ENCODE measurements at regions not wholly inside any gene's neighbourhood (a gene's known extent, or its start where the extent isn't known, plus 50 kb on each side); places are given as distances from the start of the nearest gene placed in this dataset.

- Histone ChIP-seq H3K27me3 (ENCODE audit: control insufficient read depth, insufficient read depth, low read length) (no peaks in the 10 kb centered on the region), H3K4me3 (ENCODE audit: low read length) (no peak overlapping the region), H3K9me3 (ENCODE audit: control insufficient read depth, insufficient read depth, low read length) (no peaks in the 10 kb centered on the region), H3K36me3 (ENCODE audit: control insufficient read depth, insufficient read depth, low read length) (no peaks in the 10 kb centered on the region), H3K27ac (ENCODE audit: low read length) (no peak overlapping the region), H3K4me1 (ENCODE audit: control insufficient read depth, insufficient read depth, low read length) (no peaks in the 10 kb centered on the region)
- WGBS (ENCODE audit: insufficient coverage, insufficient read length): 100% methylated on average over 1 of the region's 1 CpG
- no peak for DNase-seq (ENCODE audit: low read depth, low spot score)
Observed at GRCh38 chr13:62556978-62557377, 1141.3 kb upstream of the PCDH20 start.

- Histone ChIP-seq H3K4me3 (ENCODE audit: low read length) (no peak overlapping the region), H3K27ac (ENCODE audit: low read length) (no peak overlapping the region), H3K4me1 (ENCODE audit: control insufficient read depth, insufficient read depth, low read length) (no peaks in the 10 kb centered on the region), H3K36me3 (ENCODE audit: control insufficient read depth, insufficient read depth, low read length) (no peaks in the 10 kb centered on the region), H3K9me3 (ENCODE audit: control insufficient read depth, insufficient read depth, low read length) (no peaks in the 10 kb centered on the region), H3K27me3 (ENCODE audit: control insufficient read depth, insufficient read depth, low read length) (no peaks in the 10 kb centered on the region)
- DNase-seq (ENCODE audit: low read depth, low spot score): no peak
- no CpG with 5 or more reads among the region's 5 CpGs for WGBS (ENCODE audit: insufficient coverage, insufficient read length)
Observed at GRCh38 chr13:62551588-62551987, 1135.9 kb upstream of the PCDH20 start.

GRCh38 chr13:62544928-62545327, 1129.3 kb upstream of the PCDH20 start:
- no CpG with 5 or more reads among the region's 4 CpGs for WGBS (ENCODE audit: insufficient coverage, insufficient read length)
- H3K27ac ChIP-seq (ENCODE audit: low read length): no peak overlapping the region
- no peak for DNase-seq (ENCODE audit: low read depth, low spot score)

DNA sequence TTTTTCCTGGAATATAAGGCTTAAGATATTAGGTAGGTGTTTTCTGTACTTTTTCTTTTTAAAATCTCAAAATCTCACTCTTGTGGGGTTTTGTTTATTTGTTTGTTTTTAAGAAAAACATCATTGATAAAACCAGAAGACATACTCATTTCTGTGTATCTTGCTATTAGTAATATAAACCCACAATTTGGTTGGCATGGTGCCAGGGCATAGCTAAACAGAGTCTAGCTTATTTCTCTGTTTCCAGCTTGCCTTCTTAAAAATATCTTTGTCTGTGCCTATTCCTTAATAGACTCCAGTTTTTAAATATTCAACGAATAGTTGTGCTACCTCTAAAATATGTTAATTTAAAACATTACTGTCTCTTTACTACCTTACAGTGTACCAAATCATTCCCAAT, 1121.9 kb upstream of the PCDH20 start:
- no peaks in the 10 kb centered on the region for H3K4me1 ChIP-seq (ENCODE audit: control insufficient read depth, insufficient read depth, low read length)
- no peaks in the 10 kb centered on the region for H3K9me3 ChIP-seq (ENCODE audit: control insufficient read depth, insufficient read depth, low read length)
- H3K4me3 ChIP-seq (ENCODE audit: low read length): no peak overlapping the region
- H3K27ac ChIP-seq (ENCODE audit: low read length): no peak overlapping the region
- no peaks in the 10 kb centered on the region for H3K27me3 ChIP-seq (ENCODE audit: control insufficient read depth, insufficient read depth, low read length)
- H3K36me3 ChIP-seq (ENCODE audit: control insufficient read depth, insufficient read depth, low read length): no peaks in the 10 kb centered on the region
- no CpG with 5 or more reads among the region's 1 CpG for WGBS (ENCODE audit: insufficient coverage, insufficient read length)
- DNase-seq (ENCODE audit: low read depth, low spot score): no peak

More at GRCh38 chr13:62544928-62545327, 1129.3 kb upstream of the PCDH20 start:
- H3K9me3 ChIP-seq (ENCODE audit: control insufficient read depth, insufficient read depth, low read length): no peaks in the 10 kb centered on the region
- no peaks in the 10 kb centered on the region for H3K27me3 ChIP-seq (ENCODE audit: control insufficient read depth, insufficient read depth, low read length)
- H3K4me3 ChIP-seq (ENCODE audit: low read length): no peak overlapping the region
- no peaks in the 10 kb centered on the region for H3K36me3 ChIP-seq (ENCODE audit: control insufficient read depth, insufficient read depth, low read length)
- H3K4me1 ChIP-seq (ENCODE audit: control insufficient read depth, insufficient read depth, low read length): no peaks in the 10 kb centered on the region

DNA sequence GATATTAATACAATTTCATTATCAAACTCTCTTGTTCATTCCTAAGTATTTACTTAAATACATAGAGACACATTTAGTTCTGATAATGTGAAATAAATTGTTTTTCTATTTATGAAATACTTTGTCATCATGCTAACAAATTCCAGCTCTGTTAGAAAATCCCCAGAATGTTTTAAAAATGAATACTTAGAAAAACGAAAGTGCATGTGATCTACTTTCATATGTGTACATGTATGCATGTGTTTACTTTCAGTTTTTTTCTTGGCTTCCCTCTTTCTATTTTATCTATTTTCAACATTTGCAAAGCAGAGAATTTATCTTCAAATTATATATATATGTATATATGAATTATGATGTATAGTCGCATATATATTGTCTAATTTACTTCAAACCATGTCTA, 1110.0 kb upstream of the PCDH20 start:
- no peak for DNase-seq (ENCODE audit: low read depth, low spot score)
- H3K36me3 ChIP-seq (ENCODE audit: control insufficient read depth, insufficient read depth, low read length): no peaks in the 10 kb centered on the region
- no CpG with 5 or more reads among the region's 2 CpGs for WGBS (ENCODE audit: insufficient coverage, insufficient read length)

DNA sequence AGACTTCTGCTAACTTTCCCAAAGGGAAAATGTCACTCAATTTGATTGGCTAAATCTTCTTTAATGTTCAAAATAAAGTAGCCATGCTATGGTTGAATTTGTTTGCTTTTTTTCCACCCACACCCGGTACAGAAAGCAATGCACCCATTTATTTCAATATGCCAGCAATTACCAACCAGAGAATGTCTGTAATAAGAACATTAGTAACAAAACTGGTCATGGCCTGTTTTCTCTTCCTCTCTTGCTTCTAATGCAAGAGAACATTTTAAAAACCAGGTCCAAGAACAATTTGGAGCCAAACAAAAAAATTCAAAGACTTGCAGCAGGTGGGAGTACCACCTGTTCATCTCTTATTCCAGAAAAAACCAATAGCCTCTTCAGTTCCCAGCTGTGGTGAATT, 1108.8 kb upstream of the PCDH20 start:
- H3K27ac ChIP-seq (ENCODE audit: low read length): no peak overlapping the region

More for the DNA sequence above, 1110.0 kb upstream of the PCDH20 start:
- H3K9me3 ChIP-seq (ENCODE audit: control insufficient read depth, insufficient read depth, low read length): no peaks in the 10 kb centered on the region
- no peak overlapping the region for H3K4me3 ChIP-seq (ENCODE audit: low read length)
- H3K27me3 ChIP-seq (ENCODE audit: control insufficient read depth, insufficient read depth, low read length): no peaks in the 10 kb centered on the region
- H3K4me1 ChIP-seq (ENCODE audit: control insufficient read depth, insufficient read depth, low read length): no peaks in the 10 kb centered on the region
- H3K27ac ChIP-seq (ENCODE audit: low read length): no peak overlapping the region

GRCh38 chr13:62524061-62524460, 1108.4 kb upstream of the PCDH20 start:
- WGBS (ENCODE audit: insufficient coverage, insufficient read length): no CpG with 5 or more reads among the region's 2 CpGs
- H3K4me1 ChIP-seq (ENCODE audit: control insufficient read depth, insufficient read depth, low read length): no peaks in the 10 kb centered on the region
- no peak overlapping the region for H3K4me3 ChIP-seq (ENCODE audit: low read length)
- no peak overlapping the region for H3K27ac ChIP-seq (ENCODE audit: low read length)
- no peaks in the 10 kb centered on the region for H3K27me3 ChIP-seq (ENCODE audit: control insufficient read depth, insufficient read depth, low read length)
- no peak for DNase-seq (ENCODE audit: low read depth, low spot score)
- H3K9me3 ChIP-seq (ENCODE audit: control insufficient read depth, insufficient read depth, low read length): no peaks in the 10 kb centered on the region
- no peaks in the 10 kb centered on the region for H3K36me3 ChIP-seq (ENCODE audit: control insufficient read depth, insufficient read depth, low read length)

More for the DNA sequence above, 1108.8 kb upstream of the PCDH20 start:
- H3K9me3 ChIP-seq (ENCODE audit: control insufficient read depth, insufficient read depth, low read length): no peaks in the 10 kb centered on the region
- no peak for DNase-seq (ENCODE audit: low read depth, low spot score)
- no peaks in the 10 kb centered on the region for H3K36me3 ChIP-seq (ENCODE audit: control insufficient read depth, insufficient read depth, low read length)
- WGBS (ENCODE audit: insufficient coverage, insufficient read length): no CpG with 5 or more reads among the region's 1 CpG
- no peaks in the 10 kb centered on the region for H3K27me3 ChIP-seq (ENCODE audit: control insufficient read depth, insufficient read depth, low read length)
- H3K4me3 ChIP-seq (ENCODE audit: low read length): no peak overlapping the region
- no peaks in the 10 kb centered on the region for H3K4me1 ChIP-seq (ENCODE audit: control insufficient read depth, insufficient read depth, low read length)

DNA sequence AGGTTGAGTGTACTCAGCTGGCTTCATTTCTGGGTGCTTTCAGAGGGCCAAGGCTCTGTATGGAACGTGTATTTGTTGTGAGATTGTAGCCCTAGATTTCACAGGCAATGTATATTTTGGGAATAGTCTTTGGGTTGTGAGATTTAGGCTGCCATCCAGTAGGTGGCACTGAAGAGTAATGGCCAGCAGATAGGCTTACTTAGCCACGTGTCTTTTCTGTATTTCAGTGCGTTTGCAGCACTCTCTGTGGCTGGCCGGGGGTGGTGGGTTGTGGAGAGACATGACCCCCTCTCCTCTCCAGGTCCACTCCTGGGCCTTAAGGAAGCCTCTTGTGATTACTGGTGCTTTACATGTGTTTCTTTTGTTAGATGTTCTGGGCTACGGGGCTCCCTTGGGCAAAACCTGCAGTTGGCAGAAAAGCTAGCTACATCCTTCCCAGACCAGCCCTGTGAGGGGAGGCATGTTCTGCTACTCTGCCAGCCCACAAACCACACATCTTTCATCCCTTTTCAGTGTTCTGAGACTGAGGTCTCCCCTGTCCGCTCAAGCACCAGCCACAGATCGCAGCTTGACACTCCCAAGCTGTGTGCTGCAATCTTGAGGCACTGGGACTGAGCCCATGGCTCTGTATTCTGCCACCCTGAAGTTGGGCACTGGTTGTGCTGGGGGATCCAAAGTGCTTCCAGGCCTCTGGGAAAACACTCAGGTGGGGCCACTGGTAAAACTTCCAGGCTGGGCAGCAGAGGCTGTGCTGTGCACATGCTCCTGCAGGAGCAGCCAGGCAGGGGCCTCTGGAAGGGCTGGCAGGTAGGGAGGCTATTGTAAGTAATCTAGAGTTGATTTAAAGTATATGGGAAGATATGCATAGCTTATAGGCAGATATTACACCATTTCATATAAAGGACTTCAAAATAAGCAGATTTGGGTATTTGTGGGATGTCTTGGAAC, 1096.8 kb upstream of the PCDH20 start:
- no peak overlapping the region for H3K27ac ChIP-seq (ENCODE audit: low read length)
- no peak overlapping the region for H3K4me3 ChIP-seq (ENCODE audit: low read length)
- peaks cover 3% of the 10 kb centered on the region; the same call in 1 of the 2 replicates for H3K4me1 ChIP-seq (ENCODE audit: control insufficient read depth, insufficient read depth, low read length)
- no CpG with 5 or more reads among the region's 7 CpGs for WGBS (ENCODE audit: insufficient coverage, insufficient read length)
- no peaks in the 10 kb centered on the region for H3K36me3 ChIP-seq (ENCODE audit: control insufficient read depth, insufficient read depth, low read length)
- peak; percentile 55 for DNase-seq (ENCODE audit: low read depth, low spot score)
- no peaks in the 10 kb centered on the region for H3K9me3 ChIP-seq (ENCODE audit: control insufficient read depth, insufficient read depth, low read length)
- H3K27me3 ChIP-seq (ENCODE audit: control insufficient read depth, insufficient read depth, low read length): no peaks in the 10 kb centered on the region

DNA sequence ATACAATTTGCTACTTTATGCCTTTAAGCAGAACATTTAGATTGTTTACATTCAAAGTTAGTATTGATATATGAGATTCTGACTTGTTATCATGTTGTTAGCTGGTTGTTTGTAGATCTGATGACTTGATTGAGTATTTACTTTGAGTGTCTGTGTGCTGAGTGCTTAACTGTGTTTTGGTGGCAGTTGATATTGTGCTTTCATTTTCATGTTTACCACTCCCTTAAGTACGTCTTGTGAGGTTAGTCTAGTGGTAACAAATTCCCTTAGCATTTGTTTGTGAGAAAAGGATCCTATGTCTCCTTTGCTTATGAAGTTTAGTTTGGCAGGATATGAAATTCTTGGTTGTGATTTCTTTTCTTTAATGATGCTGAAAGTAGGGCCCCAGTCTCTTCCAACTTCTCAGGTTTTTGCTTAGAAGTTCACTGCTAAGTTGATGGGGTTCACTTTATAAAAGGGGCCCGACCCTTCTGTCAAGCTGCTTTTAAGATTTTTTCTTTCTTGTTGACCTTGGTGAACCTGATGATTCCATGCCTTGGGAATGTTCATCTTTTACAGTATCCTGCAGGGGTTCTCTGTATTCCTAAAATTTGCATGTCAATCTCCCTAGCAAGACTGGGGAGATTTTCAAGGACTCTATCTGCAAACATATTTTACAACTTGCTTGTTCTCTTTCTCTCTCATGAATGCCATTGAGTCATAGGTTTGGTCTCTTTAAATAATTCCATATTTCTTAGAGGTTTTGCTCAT, 1095.4 kb upstream of the PCDH20 start:
- Histone ChIP-seq H3K9me3 (ENCODE audit: control insufficient read depth, insufficient read depth, low read length) (no peaks in the 10 kb centered on the region), H3K4me1 (ENCODE audit: control insufficient read depth, insufficient read depth, low read length) (peaks cover 3% of the 10 kb centered on the region; the same call in 1 of the 2 replicates), H3K36me3 (ENCODE audit: control insufficient read depth, insufficient read depth, low read length) (no peaks in the 10 kb centered on the region), H3K27ac (ENCODE audit: low read length) (no peak overlapping the region), H3K27me3 (ENCODE audit: control insufficient read depth, insufficient read depth, low read length) (no peaks in the 10 kb centered on the region), H3K4me3 (ENCODE audit: low read length) (no peak overlapping the region)
- no CpG with 5 or more reads among the region's 2 CpGs for WGBS (ENCODE audit: insufficient coverage, insufficient read length)
- peak; percentile 37 for DNase-seq (ENCODE audit: low read depth, low spot score)

- Histone ChIP-seq H3K4me3 (ENCODE audit: low read length) (no peak overlapping the region), H3K9me3 (ENCODE audit: control insufficient read depth, insufficient read depth, low read length) (no peaks in the 10 kb centered on the region), H3K36me3 (ENCODE audit: control insufficient read depth, insufficient read depth, low read length) (no peaks in the 10 kb centered on the region), H3K4me1 (ENCODE audit: control insufficient read depth, insufficient read depth, low read length) (no peaks in the 10 kb centered on the region), H3K27me3 (ENCODE audit: control insufficient read depth, insufficient read depth, low read length) (no peaks in the 10 kb centered on the region), H3K27ac (ENCODE audit: low read length) (no peak overlapping the region)
- no peak for DNase-seq (ENCODE audit: low read depth, low spot score)
- WGBS (ENCODE audit: insufficient coverage, insufficient read length): 100% methylated on average over 2 of the region's 4 CpGs
Observed at GRCh38 chr13:62502588-62502987, 1086.9 kb upstream of the PCDH20 start.

Data from iPS DF 6.9 (cell line).